NOMO-1 treated with DMSO at 0.1 percent for 48 hours (cell line): ENCODE measurements at regions not wholly inside any gene's neighbourhood (a gene's known extent, or its start where the extent isn't known, plus 50 kb on each side); places are given as distances from the start of the nearest gene placed in this dataset.
"Not testable (repeated sequence)": the region's sequence is repeated elsewhere in the genome, so short reads cannot be mapped to it uniquely, and the experiment has no call there.

ENCODE experiments used
- DNase-seq: peaks from one replicate; lab custom pipeline; 2025; ENCODE audit not compliant: unreplicated experiment; lab: John Stamatoyannopoulos, UW

- DNase-seq: no peak
Measured at GRCh38 chr6:62889240-62889639, 322.0 kb upstream of the FKBP1C start.

- DNase-seq: no peak
Measured at GRCh38 chr6:62891065-62891647, 320.1 kb upstream of the FKBP1C start.

GRCh38 chr6:62894114-62894513, 317.2 kb upstream of the FKBP1C start:
- DNase-seq: no peak

GRCh38 chr6:62903266-62903665, 308.0 kb upstream of the FKBP1C start:
- no peak for DNase-seq

- no peak for DNase-seq
Measured at GRCh38 chr6:62904687-62905086, 306.6 kb upstream of the FKBP1C start.

GRCh38 chr6:62914530-62914929, 296.7 kb upstream of the FKBP1C start:
- no peak for DNase-seq

- no peak for DNase-seq
Measured at GRCh38 chr6:62923728-62924127, 287.5 kb upstream of the FKBP1C start.

GRCh38 chr6:62940848-62941247, 270.4 kb upstream of the FKBP1C start:
- DNase-seq: no peak

GRCh38 chr6:62942000-62942399, 269.3 kb upstream of the FKBP1C start:
- no peak for DNase-seq

GRCh38 chr6:62968834-62969233, 242.4 kb upstream of the FKBP1C start:
- no peak for DNase-seq

GRCh38 chr6:62971976-62972658, 239.2 kb upstream of the FKBP1C start:
- no peak for DNase-seq

GRCh38 chr6:62974452-62974851, 236.8 kb upstream of the FKBP1C start:
- no peak for DNase-seq

- no peak for DNase-seq
Measured at GRCh38 chr6:62976566-62976965, 234.7 kb upstream of the FKBP1C start.

GRCh38 chr6:62978920-62979319, 232.3 kb upstream of the FKBP1C start:
- no peak for DNase-seq

- DNase-seq: no peak
Measured at GRCh38 chr6:62980093-62980492, 231.2 kb upstream of the FKBP1C start.

GRCh38 chr6:62980724-62981123, 230.5 kb upstream of the FKBP1C start:
- DNase-seq: no peak

GRCh38 chr6:62982951-62983350, 228.3 kb upstream of the FKBP1C start:
- DNase-seq: no peak

GRCh38 chr6:62991696-62992095, 219.6 kb upstream of the FKBP1C start:
- not testable (repeated sequence) for DNase-seq

GRCh38 chr6:62993951-62994350, 217.3 kb upstream of the FKBP1C start:
- no peak for DNase-seq

GRCh38 chr6:62998022-62998421, 213.2 kb upstream of the FKBP1C start:
- DNase-seq: no peak

- DNase-seq: not testable (repeated sequence)
Measured at GRCh38 chr6:62999242-62999641, 212.0 kb upstream of the FKBP1C start.

GRCh38 chr6:62999796-63000195, 211.5 kb upstream of the FKBP1C start:
- no peak for DNase-seq

- not testable (repeated sequence) for DNase-seq
Measured at GRCh38 chr6:63006018-63006417, 205.3 kb upstream of the FKBP1C start.
